HAP-1 (cell line): ENCODE measurements at regions not wholly inside any gene's neighbourhood (a gene's known extent, or its start where the extent isn't known, plus 50 kb on each side); places are given as distances from the start of the nearest gene placed in this dataset.
"Not testable (repeated sequence)": the region's sequence is repeated elsewhere in the genome, so short reads cannot be mapped to it uniquely, and the experiment has no call there.

ENCODE experiments used
- DNase-seq, 2 experiments: peaks; one replicate each; pipeline ENCODE4 v3.0.0-alpha.2; 2016 to 2020; ENCODE audit warnings: low spot score in 2 of 2
- H3K27me3 ChIP-seq: fragments of 250-450 bp; sonication (Bioruptor Pico); 2 replicates; pipeline ENCODE4 v1.5.1; 2020; ENCODE audit warnings: low read depth, mild to moderate bottlenecking, moderate library complexity
- H3K36me3 ChIP-seq: fragments of 250-450 bp; sonication (Bioruptor Pico); replicated peaks from 2 replicates; pipeline ENCODE4 v1.5.1; 2020; ENCODE audit warnings: mild to moderate bottlenecking
- H3K4me1 ChIP-seq: fragments of 250-450 bp; sonication (Bioruptor Pico); 2 replicates; pipeline ENCODE4 v1.5.1; 2020; ENCODE audit warnings: mild to moderate bottlenecking
- H3K4me3 ChIP-seq: fragments of 250-450 bp; sonication (Bioruptor Pico); 2 replicates; pipeline ENCODE4 v1.5.1; 2020; ENCODE audit warnings: mild to moderate bottlenecking, moderate library complexity
- H3K9me3 ChIP-seq: fragments of 250-450 bp; sonication (Bioruptor Pico); 2 replicates; pipeline ENCODE4 v1.5.1; 2020; ENCODE audit warnings: mild to moderate bottlenecking, moderate library complexity
- in situ Hi-C: fragments of 300-500 bp; cut with MboI; formaldehyde crosslinking; loops from 3 replicates; pipeline ENCODE4 v1.14.3; 2020; ENCODE audit warnings: low sequenced_read_pairs, inconsistent platforms, mixed read lengths

GRCh38 chrX:104513162-104513561 is 52.8 kb upstream of the IL1RAPL2 start:
- no peaks in the 10 kb centered on the region for H3K27me3 ChIP-seq
- no peak overlapping the region for H3K4me3 ChIP-seq
- DNase-seq: no peak
- in situ Hi-C loops: no loop called here
- H3K9me3 ChIP-seq: no peaks in the 10 kb centered on the region
- no peaks in the 10 kb centered on the region for H3K4me1 ChIP-seq
- H3K36me3 ChIP-seq: no peaks in the 10 kb centered on the region

GRCh38 chrX:104510801-104511200 is 55.2 kb upstream of the IL1RAPL2 start:
- Histone ChIP-seq H3K27me3 (no peaks in the 10 kb centered on the region), H3K4me3 (no peak overlapping the region), H3K4me1 (no peaks in the 10 kb centered on the region), H3K9me3 (no peaks in the 10 kb centered on the region), H3K36me3 (no peaks in the 10 kb centered on the region)
- in situ Hi-C loops: no loop called here
- DNase-seq: no peak

- DNase-seq: no peak
- in situ Hi-C loops: no loop called here
- no peaks in the 10 kb centered on the region for H3K36me3 ChIP-seq
- 0 out of 2 replicates have a peak, but pooled peaks cover 2% of the 10 kb centered on the region for H3K27me3 ChIP-seq
- H3K4me3 ChIP-seq: no peak overlapping the region
- no peaks in the 10 kb centered on the region for H3K4me1 ChIP-seq
- H3K9me3 ChIP-seq: no peaks in the 10 kb centered on the region
Measured at GRCh38 chrX:104502460-104502859, 63.5 kb upstream of the IL1RAPL2 start.

GRCh38 chrX:104488811-104489210 is 77.2 kb upstream of the IL1RAPL2 start:
- no peak for DNase-seq
- no peaks in the 10 kb centered on the region for H3K27me3 ChIP-seq
- H3K4me3 ChIP-seq: no peak overlapping the region
- no peaks in the 10 kb centered on the region for H3K9me3 ChIP-seq
- in situ Hi-C loops: no loop called here
- no peaks in the 10 kb centered on the region; the same call in 1 of the 2 replicates for H3K4me1 ChIP-seq
- no peaks in the 10 kb centered on the region for H3K36me3 ChIP-seq

GRCh38 chrX:104486691-104487090 is 79.3 kb upstream of the IL1RAPL2 start:
- in situ Hi-C loops: no loop called here
- DNase-seq: no peak
- Histone ChIP-seq H3K36me3 (no peaks in the 10 kb centered on the region), H3K4me1 (no peaks in the 10 kb centered on the region; the same call in 1 of the 2 replicates), H3K4me3 (no peak overlapping the region), H3K27me3 (no peaks in the 10 kb centered on the region), H3K9me3 (no peaks in the 10 kb centered on the region)

- no peaks in the 10 kb centered on the region; the same call in 1 of the 2 replicates for H3K4me1 ChIP-seq
- DNase-seq: no peak
- no peak overlapping the region for H3K4me3 ChIP-seq
- in situ Hi-C loops: no loop called here
- no peaks in the 10 kb centered on the region for H3K9me3 ChIP-seq
- H3K36me3 ChIP-seq: no peaks in the 10 kb centered on the region
- H3K27me3 ChIP-seq: no peaks in the 10 kb centered on the region
Measured at GRCh38 chrX:104482757-104483156, 83.2 kb upstream of the IL1RAPL2 start.

- no peaks in the 10 kb centered on the region for H3K9me3 ChIP-seq
- in situ Hi-C loops: no loop called here
- DNase-seq: no peak
- H3K4me1 ChIP-seq: no peaks in the 10 kb centered on the region
- no peaks in the 10 kb centered on the region for H3K36me3 ChIP-seq
- no peak overlapping the region for H3K4me3 ChIP-seq
- no peaks in the 10 kb centered on the region for H3K27me3 ChIP-seq
Measured at GRCh38 chrX:104469771-104470170, 96.2 kb upstream of the IL1RAPL2 start.

- no peaks in the 10 kb centered on the region for H3K4me1 ChIP-seq
- in situ Hi-C loops: no loop called here
- H3K4me3 ChIP-seq: no peak overlapping the region
- no peaks in the 10 kb centered on the region for H3K9me3 ChIP-seq
- no peak for DNase-seq
- no peaks in the 10 kb centered on the region for H3K36me3 ChIP-seq
- no peaks in the 10 kb centered on the region for H3K27me3 ChIP-seq
Measured at GRCh38 chrX:104459796-104460195, 106.2 kb upstream of the IL1RAPL2 start.

GRCh38 chrX:104457130-104457529 is 108.9 kb upstream of the IL1RAPL2 start:
- H3K36me3 ChIP-seq, H3K4me3 ChIP-seq, H3K27me3 ChIP-seq, H3K9me3 ChIP-seq, DNase-seq, in situ Hi-C loops, H3K4me1 ChIP-seq: not testable (repeated sequence)

GRCh38 chrX:104450316-104450715 is 115.7 kb upstream of the IL1RAPL2 start:
- Histone ChIP-seq H3K4me3 (no peak overlapping the region), H3K27me3 (no peaks in the 10 kb centered on the region), H3K9me3 (no peaks in the 10 kb centered on the region), H3K36me3 (no peaks in the 10 kb centered on the region), H3K4me1 (no peaks in the 10 kb centered on the region)
- no peak for DNase-seq
- in situ Hi-C loops: no loop called here

GRCh38 chrX:104445591-104445990 is 120.4 kb upstream of the IL1RAPL2 start:
- Histone ChIP-seq H3K4me3 (no peak overlapping the region), H3K36me3 (no peaks in the 10 kb centered on the region), H3K9me3 (no peaks in the 10 kb centered on the region), H3K4me1 (no peaks in the 10 kb centered on the region), H3K27me3 (no peaks in the 10 kb centered on the region)
- in situ Hi-C loops: no loop called here
- DNase-seq: no peak

- no peaks in the 10 kb centered on the region for H3K27me3 ChIP-seq
- DNase-seq: no peak
- H3K9me3 ChIP-seq: no peaks in the 10 kb centered on the region
- in situ Hi-C loops: no loop called here
- no peaks in the 10 kb centered on the region for H3K36me3 ChIP-seq
- no peak overlapping the region for H3K4me3 ChIP-seq
- no peaks in the 10 kb centered on the region for H3K4me1 ChIP-seq
Measured at GRCh38 chrX:104435249-104435648, 130.8 kb upstream of the IL1RAPL2 start.

- no peak for DNase-seq
Measured at GRCh38 chrX:104432321-104432720, 133.7 kb upstream of the IL1RAPL2 start.

GRCh38 chrX:104430742-104431119 is 135.3 kb upstream of the IL1RAPL2 start:
- H3K4me3 ChIP-seq: no peak overlapping the region
- no peaks in the 10 kb centered on the region for H3K9me3 ChIP-seq
- no peaks in the 10 kb centered on the region for H3K4me1 ChIP-seq
- in situ Hi-C loops: no loop called here
- no peak for DNase-seq
- no peaks in the 10 kb centered on the region for H3K27me3 ChIP-seq
- H3K36me3 ChIP-seq: no peaks in the 10 kb centered on the region

More at GRCh38 chrX:104432321-104432720, 133.7 kb upstream of the IL1RAPL2 start:
- H3K27me3 ChIP-seq: no peaks in the 10 kb centered on the region
- H3K36me3 ChIP-seq: no peaks in the 10 kb centered on the region
- no peaks in the 10 kb centered on the region for H3K4me1 ChIP-seq
- no peak overlapping the region for H3K4me3 ChIP-seq
- no peaks in the 10 kb centered on the region for H3K9me3 ChIP-seq
- in situ Hi-C loops: no loop called here

- DNase-seq: no peak
- H3K4me3 ChIP-seq: no peak overlapping the region
- H3K9me3 ChIP-seq: no peaks in the 10 kb centered on the region
- no peaks in the 10 kb centered on the region for H3K36me3 ChIP-seq
- H3K4me1 ChIP-seq: no peaks in the 10 kb centered on the region
- in situ Hi-C loops: no loop called here
- no peaks in the 10 kb centered on the region for H3K27me3 ChIP-seq
Measured at GRCh38 chrX:104430072-104430741, 135.8 kb upstream of the IL1RAPL2 start.
